LNCaP clone FGC (cell line): ENCODE measurements at regions not wholly inside any gene's neighbourhood (a gene's known extent, or its start where the extent isn't known, plus 50 kb on each side); places are given as distances from the start of the nearest gene placed in this dataset.
"Not testable (repeated sequence)": the region's sequence is repeated elsewhere in the genome, so short reads cannot be mapped to it uniquely, and the experiment has no call there.

Source experiments
- DNase-seq: peaks from one replicate; pipeline ENCODE4 v3.0.0-alpha.2; 2011; ENCODE audit warnings: low read depth
- H3K4me3 ChIP-seq: 2 replicates; pipeline ENCODE4 v1.5.1; 2011; ENCODE audit warnings: mild to moderate bottlenecking, low read depth, low read length, control low read depth
- CTCF ChIP-seq: IDR thresholded peaks from 2 replicates; pipeline ENCODE4 v1.5.1; 2012; ENCODE audit warnings: mild to moderate bottlenecking; ENCODE audit not compliant: control insufficient read depth, insufficient read depth; ENCODE audit errors: extremely low read depth

GRCh38 chr1:117719004-117719403 is 113.2 kb downstream of the TENT5C start:
- no peak for TF ChIP-seq CTCF
- no peak for DNase-seq
- H3K4me3 ChIP-seq = no peak overlapping the region

GRCh38 chr1:117732065-117732797 is 126.4 kb downstream of the TENT5C start:
- no peak for DNase-seq
- no peak for TF ChIP-seq CTCF

GRCh38 chr1:117732956-117733355 is 127.1 kb downstream of the TENT5C start:
- no peak for DNase-seq
- H3K4me3 ChIP-seq = no peak overlapping the region
- TF ChIP-seq CTCF = no peak

More at GRCh38 chr1:117732065-117732797, 126.4 kb downstream of the TENT5C start:
- no peak overlapping the region for H3K4me3 ChIP-seq

GRCh38 chr1:117734403-117734802 is 128.6 kb downstream of the TENT5C start:
- no peak for DNase-seq
- TF ChIP-seq CTCF = no peak
- H3K4me3 ChIP-seq = no peak overlapping the region

- no peak for DNase-seq
- no peak for TF ChIP-seq CTCF
- peak overlapping the region; percentile 39 for H3K4me3 ChIP-seq
These were observed 129.5 kb downstream of the TENT5C start for GRCh38 chr1:117735045-117735992.

- H3K4me3 ChIP-seq = no peak overlapping the region
- no peak for DNase-seq
- no peak for TF ChIP-seq CTCF
These were observed 133.7 kb downstream of the TENT5C start for GRCh38 chr1:117739504-117739903.

GRCh38 chr1:117740496-117740895 is 134.6 kb downstream of the TENT5C start:
- DNase-seq = no peak
- no peak for TF ChIP-seq CTCF

GRCh38 chr1:117746565-117746964 is 140.7 kb downstream of the TENT5C start:
- not testable (repeated sequence) for H3K4me3 ChIP-seq, DNase-seq

More at GRCh38 chr1:117740496-117740895, 134.6 kb downstream of the TENT5C start:
- H3K4me3 ChIP-seq = no peak overlapping the region
